NCI-H460 (cell line): ENCODE measurements at regions not wholly inside any gene's neighbourhood (a gene's known extent, or its start where the extent isn't known, plus 50 kb on each side); places are given as distances from the start of the nearest gene placed in this dataset.

ENCODE experiments used
- DNase-seq: peaks from one replicate; pipeline ENCODE4 v3.0.0-alpha.2; 2016; ENCODE audit warnings: low read depth; ENCODE audit errors: extremely low read depth

DNA sequence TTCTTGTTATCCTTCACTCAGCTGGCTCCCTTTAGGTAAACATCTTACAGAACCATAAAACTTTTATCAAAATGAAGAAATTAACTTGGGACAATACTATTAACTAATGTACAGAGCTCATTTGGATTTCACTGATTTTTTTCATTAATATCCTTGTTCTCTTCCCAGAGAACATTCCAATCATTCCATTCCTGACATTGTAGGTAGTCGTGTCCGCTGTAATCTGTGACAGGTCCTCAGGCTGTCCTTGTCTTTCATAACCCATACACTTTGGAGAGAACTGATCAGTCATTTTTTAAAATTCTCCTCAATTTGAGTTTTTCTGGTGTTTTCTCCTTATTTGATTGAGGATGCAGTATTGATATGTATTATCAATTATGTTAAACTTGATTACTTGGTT, 916.8 kb downstream of the GALC start:
- no peak for DNase-seq

DNA sequence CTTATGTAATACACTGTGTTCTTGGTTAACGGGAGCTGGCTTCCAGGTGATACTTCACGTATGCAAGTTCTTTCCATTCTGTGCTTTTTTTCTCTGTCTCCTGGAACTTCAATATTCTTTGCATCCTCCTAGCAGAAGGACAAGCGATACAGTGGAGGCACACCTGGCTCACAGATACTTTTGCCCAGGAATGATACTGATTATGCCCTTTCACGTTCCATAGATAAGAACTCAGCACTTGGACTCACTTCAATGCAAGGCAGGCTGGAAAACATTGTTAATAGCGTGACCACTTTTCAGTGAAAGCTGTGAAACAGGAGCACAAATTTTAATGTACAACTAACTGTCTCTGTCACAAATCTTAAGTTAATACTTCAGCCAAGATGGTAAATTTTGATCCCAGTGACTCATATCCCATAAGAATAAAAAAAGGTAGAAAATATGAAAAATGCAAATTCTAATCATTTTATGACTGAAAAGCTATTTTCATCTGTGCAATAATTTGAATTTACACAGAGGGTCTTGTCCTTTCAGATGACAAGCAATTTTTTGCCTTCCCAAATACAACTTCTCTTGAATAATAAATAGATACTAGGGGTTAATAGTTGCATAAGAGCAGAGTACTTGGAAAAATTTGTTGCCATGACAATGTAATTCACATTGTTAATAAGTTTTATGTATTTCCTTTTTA, 919.0 kb downstream of the GALC start:
- no peak for DNase-seq

GRCh38 chr14:87067591-87067990, 925.4 kb downstream of the GALC start:
- DNase-seq: no peak

DNA sequence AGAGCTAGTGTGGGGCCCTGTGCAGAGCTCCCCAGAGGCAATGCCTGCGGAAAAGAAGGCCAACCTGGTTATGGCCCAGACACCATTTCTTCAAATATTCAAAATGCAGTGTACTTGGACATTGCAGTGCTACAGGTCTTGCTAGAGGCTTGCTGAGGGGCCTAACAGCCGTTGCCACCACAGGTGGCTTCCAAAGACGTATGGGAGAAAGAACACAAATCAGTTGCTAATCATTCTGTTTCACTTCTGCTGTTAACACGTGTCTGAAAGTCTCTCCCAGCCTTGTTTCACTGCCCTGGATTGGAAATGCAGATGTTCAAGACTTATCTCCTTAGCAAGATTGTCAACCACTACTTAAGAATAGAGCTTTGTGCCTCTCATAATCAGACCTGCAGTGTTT, 925.9 kb downstream of the GALC start:
- no peak for DNase-seq

- peak; percentile 1 for DNase-seq
Observed at GRCh38 chr14:87066221-87066817, 926.7 kb downstream of the GALC start.

- DNase-seq: no peak
Observed at GRCh38 chr14:87065366-87065765, 927.6 kb downstream of the GALC start.

GRCh38 chr14:87063181-87063580, 929.8 kb downstream of the GALC start:
- DNase-seq: no peak

DNA sequence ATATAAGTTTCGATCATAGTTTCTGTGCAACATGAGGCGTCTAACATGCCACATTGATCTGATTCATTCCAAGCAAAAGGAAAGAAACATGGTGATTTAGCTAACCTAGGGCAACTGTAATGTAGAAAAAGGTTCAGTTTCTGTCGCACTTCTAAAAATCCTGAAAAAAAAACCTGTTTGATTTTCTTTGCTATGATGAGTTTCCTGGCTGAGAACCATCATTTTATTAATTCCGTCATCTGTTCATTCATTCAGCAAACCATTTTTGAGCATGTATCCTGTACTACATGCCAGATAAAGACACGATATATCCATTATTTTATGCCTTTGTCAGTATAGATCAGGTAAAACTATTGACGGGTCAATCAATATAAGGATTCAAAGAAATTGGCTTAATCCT, 932.6 kb downstream of the GALC start:
- no peak for DNase-seq

GRCh38 chr14:87059060-87059839, 933.7 kb downstream of the GALC start:
- no peak for DNase-seq

DNA sequence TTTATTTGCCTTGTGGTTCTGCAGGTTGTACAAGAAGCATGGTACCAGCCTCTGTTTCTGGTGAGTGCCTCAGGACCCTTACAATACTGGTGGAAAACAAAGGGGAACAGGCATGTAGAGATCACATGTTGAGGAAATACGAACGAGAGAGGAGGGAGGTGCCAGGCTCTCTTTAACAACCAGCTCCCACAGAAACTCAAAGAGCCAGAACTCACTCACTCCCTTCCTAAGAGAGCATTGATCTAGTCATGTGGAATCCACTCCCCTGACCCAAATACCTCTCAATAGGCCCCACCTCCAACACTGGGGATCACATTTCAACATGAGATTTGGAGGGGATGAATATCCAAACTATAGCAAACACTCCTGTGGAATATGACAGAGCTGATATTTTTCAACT, 938.0 kb downstream of the GALC start:
- no peak for DNase-seq

GRCh38 chr14:87052646-87053225, 940.2 kb downstream of the GALC start:
- DNase-seq: no peak

- no peak for DNase-seq
Observed at GRCh38 chr14:87050421-87050820, 942.6 kb downstream of the GALC start.

DNA sequence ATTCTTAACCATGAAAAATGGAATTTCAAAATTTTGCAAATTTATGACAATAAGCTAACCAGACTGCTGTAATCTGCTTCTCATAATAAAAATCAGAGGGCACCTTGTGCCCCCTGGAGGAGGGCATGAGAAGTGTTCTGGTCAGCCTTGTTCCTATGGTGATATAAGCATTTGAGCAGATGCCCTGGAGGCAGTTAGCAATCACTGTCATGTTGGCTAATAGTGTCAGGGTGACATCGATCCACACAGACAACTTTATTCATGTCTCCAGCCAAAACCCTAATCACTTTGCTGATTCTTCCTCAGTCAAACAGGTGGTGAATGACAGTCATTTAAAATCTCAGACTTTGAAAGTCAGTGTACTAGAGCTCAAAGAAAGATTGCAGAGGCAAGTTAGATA, 943.0 kb downstream of the GALC start:
- peak; percentile 35 for DNase-seq

GRCh38 chr14:87046960-87047359, 946.0 kb downstream of the GALC start:
- no peak for DNase-seq

DNA sequence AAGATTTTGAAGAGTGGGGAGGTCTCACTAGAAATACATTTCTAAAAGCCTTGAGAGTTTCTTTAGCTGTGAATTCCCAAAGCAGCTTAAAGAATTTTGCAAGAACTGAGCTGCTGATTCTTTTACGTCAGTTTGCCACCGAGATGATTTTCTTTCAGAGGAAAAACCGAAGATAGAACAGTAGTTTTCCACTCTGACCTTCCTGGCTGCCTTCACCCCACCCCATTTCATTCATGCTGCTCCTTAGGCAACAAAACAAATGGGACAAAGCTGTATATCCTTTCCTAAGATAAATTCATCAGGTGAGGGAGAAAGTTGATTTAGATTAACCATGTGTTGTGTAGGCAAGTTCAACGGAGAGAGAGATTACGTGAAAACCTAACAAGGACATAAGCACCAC, 947.0 kb downstream of the GALC start:
- no peak for DNase-seq

DNA sequence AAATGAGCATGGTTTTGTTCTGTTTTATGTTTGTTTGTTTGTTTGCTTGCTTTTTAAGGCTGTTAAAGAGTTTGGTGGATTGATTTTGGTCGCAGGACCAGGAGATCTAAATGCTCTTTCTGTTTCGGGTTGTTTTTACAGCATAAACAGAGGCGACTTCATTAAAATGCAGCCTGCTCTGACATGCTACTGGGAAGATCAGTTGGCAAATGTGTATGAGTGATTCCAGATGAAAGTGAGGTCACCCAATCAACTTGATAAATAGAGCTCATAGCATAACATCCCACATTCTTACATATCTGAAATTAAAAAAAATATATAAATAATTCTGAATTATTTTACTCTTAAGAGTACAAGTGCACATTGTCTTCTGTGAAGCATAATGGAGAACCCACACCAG, 947.7 kb downstream of the GALC start:
- no peak for DNase-seq

DNA sequence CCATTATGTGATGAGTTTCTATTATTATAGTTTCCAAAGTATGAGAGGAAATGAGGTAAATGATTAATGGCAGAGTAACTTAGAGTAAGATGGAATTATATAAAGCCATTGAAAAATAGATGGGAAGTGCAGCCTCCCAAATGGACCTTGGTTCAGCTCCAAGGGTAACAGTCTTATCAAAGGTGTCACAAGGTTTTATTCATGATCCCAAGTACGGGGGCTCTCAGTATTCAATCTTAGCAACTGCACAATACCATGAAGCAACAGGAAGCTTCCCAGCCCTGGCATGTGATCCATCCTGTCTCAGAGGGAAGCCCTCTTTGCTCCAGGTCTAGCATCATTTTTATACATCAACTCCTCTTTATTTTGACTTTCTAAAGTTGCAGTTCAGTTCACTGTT, 948.2 kb downstream of the GALC start:
- no peak for DNase-seq

DNA sequence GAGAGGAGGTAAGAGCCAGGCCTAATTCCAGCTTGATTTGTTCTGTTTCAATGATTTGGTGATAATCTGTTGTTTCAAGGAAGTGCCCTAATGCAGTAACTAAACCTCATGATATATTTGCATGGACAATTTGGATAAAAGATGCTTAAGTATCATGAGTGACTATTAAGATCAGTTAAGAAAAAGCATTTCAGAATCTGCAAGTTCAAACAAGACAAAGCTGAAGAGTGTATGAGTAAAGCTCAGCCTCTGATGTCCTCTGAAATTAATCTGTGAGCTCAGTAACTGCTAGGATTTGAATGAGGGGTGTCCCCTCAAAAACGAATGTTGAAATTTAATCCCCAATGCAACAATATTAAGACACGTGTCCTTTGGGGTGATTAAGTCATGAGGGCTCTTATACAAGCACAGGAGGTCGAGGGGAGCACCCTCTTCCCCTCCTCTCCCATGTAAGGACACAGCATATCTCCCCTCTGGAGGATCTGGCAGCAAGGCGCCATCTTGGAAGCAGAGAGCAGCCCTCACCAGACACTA, 949.2 kb downstream of the GALC start:
- DNase-seq: no peak

GRCh38 chr14:87042354-87042753, 950.6 kb downstream of the GALC start:
- DNase-seq: no peak

GRCh38 chr14:87041290-87042020, 951.5 kb downstream of the GALC start:
- DNase-seq: no peak

GRCh38 chr14:87034680-87035079, 958.3 kb downstream of the GALC start:
- no peak for DNase-seq
